GM19351 (cell line): ENCODE measurements at regions not wholly inside any gene's neighbourhood (a gene's known extent, or its start where the extent isn't known, plus 50 kb on each side); places are given as distances from the start of the nearest gene placed in this dataset.

Source experiments
- ATAC-seq: cut with Tn5 transposase; IDR thresholded peaks from one replicate; pipeline ENCODE4 v1.9.1; 2021; ENCODE audit warnings: mild to moderate bottlenecking, moderate library complexity; ENCODE audit not compliant: unreplicated experiment

GRCh38 chr3:104855702-104856101 is 511.0 kb upstream of the ALCAM start:
- no peak for ATAC-seq

GRCh38 chr3:104856741-104857140 is 510.0 kb upstream of the ALCAM start:
- ATAC-seq: no peak

- no peak for ATAC-seq
These were observed 498.4 kb upstream of the ALCAM start for GRCh38 chr3:104868291-104868690.

- ATAC-seq: no peak
These were observed 496.4 kb upstream of the ALCAM start for GRCh38 chr3:104870276-104870675.

GRCh38 chr3:104873331-104873730 is 493.4 kb upstream of the ALCAM start:
- no peak for ATAC-seq

GRCh38 chr3:104878395-104878794 is 488.3 kb upstream of the ALCAM start:
- ATAC-seq: no peak

- no peak for ATAC-seq
These were observed 486.8 kb upstream of the ALCAM start for GRCh38 chr3:104879919-104880318.

- no peak for ATAC-seq
These were observed 481.4 kb upstream of the ALCAM start for GRCh38 chr3:104885214-104885814.

- ATAC-seq: peak; percentile 45
These were observed 480.3 kb upstream of the ALCAM start for GRCh38 chr3:104886220-104886995.

- peak; percentile 38 for ATAC-seq
These were observed 479.6 kb upstream of the ALCAM start for GRCh38 chr3:104887069-104887468.

- ATAC-seq: no peak
These were observed 479.1 kb upstream of the ALCAM start for GRCh38 chr3:104887619-104888018.

- ATAC-seq: no peak
These were observed 474.7 kb upstream of the ALCAM start for GRCh38 chr3:104892044-104892443.

GRCh38 chr3:104896624-104897023 is 470.1 kb upstream of the ALCAM start:
- no peak for ATAC-seq

- no peak for ATAC-seq
These were observed 465.3 kb upstream of the ALCAM start for GRCh38 chr3:104901396-104901795.

GRCh38 chr3:104903064-104903463 is 463.6 kb upstream of the ALCAM start:
- ATAC-seq: no peak

GRCh38 chr3:104906001-104906639 is 460.6 kb upstream of the ALCAM start:
- no peak for ATAC-seq

GRCh38 chr3:104907507-104907906 is 459.2 kb upstream of the ALCAM start:
- no peak for ATAC-seq

- no peak for ATAC-seq
These were observed 457.9 kb upstream of the ALCAM start for GRCh38 chr3:104908761-104909160.

GRCh38 chr3:104909198-104909597 is 457.5 kb upstream of the ALCAM start:
- no peak for ATAC-seq

- ATAC-seq: no peak
These were observed 457.0 kb upstream of the ALCAM start for GRCh38 chr3:104909721-104910120.

GRCh38 chr3:104911376-104911775 is 455.3 kb upstream of the ALCAM start:
- peak; percentile 52 for ATAC-seq

GRCh38 chr3:104916971-104917370 is 449.7 kb upstream of the ALCAM start:
- ATAC-seq: no peak
